Vagina (tissue), 2 donors: ENCODE measurements at regions not wholly inside any gene's neighbourhood (a gene's known extent, or its start where the extent isn't known, plus 50 kb on each side); places are given as distances from the start of the nearest gene placed in this dataset.
"Not testable (repeated sequence)": the region's sequence is repeated elsewhere in the genome, so short reads cannot be mapped to it uniquely, and the experiment has no call there.

Experiments
- POLR2A ChIP-seq, 2 donors: fragments of 450-650 bp; IDR thresholded peaks; one replicate each; pipeline ENCODE4 v1.6.1; 2017; ENCODE audit warnings: antibody characterized with exemption in 2 of 2, mild to moderate bottlenecking in 2 of 2, moderate library complexity in 2 of 2
- POLR2AphosphoS5 ChIP-seq, 2 donors: sonication (generic); formaldehyde crosslinking; IDR thresholded peaks; one replicate each; pipeline ENCODE4 v1.9.0; 2017; ENCODE audit warnings: antibody characterized with exemption in 2 of 2, mild to moderate bottlenecking in 2 of 2, low read depth in 1 of 2; ENCODE audit not compliant: insufficient read depth in 1 of 2
- TF ChIP-seq, protein P1 (sequence below), 3 experiments: fragments of 450-650 bp in 2 of 3; fragments of 200-600 bp in 1 of 3; sonication (generic) in 1 of 3; IDR thresholded peaks; one replicate each; pipeline ENCODE4 v1.5.1; 2017 to 2019; ENCODE audit warnings: antibody characterized with exemption in 3 of 3, mild to moderate bottlenecking in 2 of 3, moderate library complexity in 2 of 3

DNA sequence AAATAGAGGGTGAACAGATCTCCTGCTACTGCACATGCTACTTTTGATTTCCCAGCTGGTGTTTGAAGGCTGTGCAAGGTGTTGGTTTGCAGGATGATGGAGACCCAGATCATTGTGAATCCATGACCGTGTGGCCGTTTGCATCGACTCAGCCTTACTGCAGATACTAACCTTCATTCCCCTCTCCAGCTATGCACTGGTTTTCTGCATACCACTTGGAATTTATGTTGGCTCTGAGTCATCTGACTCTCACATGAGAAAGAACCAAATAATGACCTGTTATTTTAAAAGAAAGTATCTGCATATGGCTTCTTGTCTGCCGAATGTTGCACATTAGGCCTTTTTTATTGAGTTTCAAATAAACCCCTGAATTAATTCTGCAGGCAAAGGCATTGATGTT, 144.9 kb upstream of the PRKX start:
- TF ChIP-seq, protein P1, sequence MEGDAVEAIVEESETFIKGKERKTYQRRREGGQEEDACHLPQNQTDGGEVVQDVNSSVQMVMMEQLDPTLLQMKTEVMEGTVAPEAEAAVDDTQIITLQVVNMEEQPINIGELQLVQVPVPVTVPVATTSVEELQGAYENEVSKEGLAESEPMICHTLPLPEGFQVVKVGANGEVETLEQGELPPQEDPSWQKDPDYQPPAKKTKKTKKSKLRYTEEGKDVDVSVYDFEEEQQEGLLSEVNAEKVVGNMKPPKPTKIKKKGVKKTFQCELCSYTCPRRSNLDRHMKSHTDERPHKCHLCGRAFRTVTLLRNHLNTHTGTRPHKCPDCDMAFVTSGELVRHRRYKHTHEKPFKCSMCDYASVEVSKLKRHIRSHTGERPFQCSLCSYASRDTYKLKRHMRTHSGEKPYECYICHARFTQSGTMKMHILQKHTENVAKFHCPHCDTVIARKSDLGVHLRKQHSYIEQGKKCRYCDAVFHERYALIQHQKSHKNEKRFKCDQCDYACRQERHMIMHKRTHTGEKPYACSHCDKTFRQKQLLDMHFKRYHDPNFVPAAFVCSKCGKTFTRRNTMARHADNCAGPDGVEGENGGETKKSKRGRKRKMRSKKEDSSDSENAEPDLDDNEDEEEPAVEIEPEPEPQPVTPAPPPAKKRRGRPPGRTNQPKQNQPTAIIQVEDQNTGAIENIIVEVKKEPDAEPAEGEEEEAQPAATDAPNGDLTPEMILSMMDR (IDR thresholded peaks at IDR 0.05): not testable (repeated sequence)
- TF ChIP-seq POLR2AphosphoS5 (IDR thresholded peaks at IDR 0.05; ENCODE audit: insufficient read depth in 1 of 2, low read depth in 1 of 2); POLR2A (IDR thresholded peaks at IDR 0.05): not testable (repeated sequence)
